Thoracic aorta (tissue), 2 donors: ENCODE measurements at regions not wholly inside any gene's neighbourhood (a gene's known extent, or its start where the extent isn't known, plus 50 kb on each side); places are given as distances from the start of the nearest gene placed in this dataset.

ENCODE experiments used
- ATAC-seq: fragments of 150-250 bp; one replicate; pipeline ENCODE4 v1.8.0; 2017; ENCODE audit warnings: low read depth; ENCODE audit not compliant: insufficient number of reproducible peaks, low FRiP score
- DNase-seq: peaks from one replicate; pipeline ENCODE4 v3.0.0-alpha.2; 2020; ENCODE audit warnings: low spot score
- H3K27ac ChIP-seq, 2 donors: fragments of 200-600 bp; sonication (generic); 1 replicate in 1 of 2; 2 replicates in 1 of 2; pipeline ENCODE4 v1.5.1; 2016; ENCODE audit warnings: mild to moderate bottlenecking in 2 of 2, moderate library complexity in 2 of 2
- H3K27me3 ChIP-seq: fragments of 200-600 bp; sonication (generic); replicated peaks from 2 replicates; pipeline ENCODE4 v1.6.0; 2016; ENCODE audit warnings: mild to moderate bottlenecking; ENCODE audit not compliant: insufficient read depth
- H3K36me3 ChIP-seq: fragments of 200-600 bp; sonication (generic); one replicate; pipeline ENCODE4 v1.5.1; 2016
- H3K4me1 ChIP-seq, 2 donors: fragments of 200-600 bp; sonication (generic); 1 replicate in 1 of 2; 2 replicates in 1 of 2; pipeline versions ENCODE4 v1.5.1 to v1.6.0; 2016; ENCODE audit warnings: low read depth in 2 of 2, mild to moderate bottlenecking in 1 of 2; ENCODE audit not compliant: control insufficient read depth in 1 of 2
- H3K4me3 ChIP-seq: fragments of 200-600 bp; sonication (generic); 2 replicates; pipeline ENCODE4 v1.5.1; 2016; ENCODE audit warnings: mild to moderate bottlenecking
- H3K9me3 ChIP-seq: fragments of 200-600 bp; sonication (generic); 2 replicates; pipeline ENCODE4 v1.5.1; 2016
- TF ChIP-seq, protein P1 (sequence below): fragments of 200-600 bp; sonication (generic); IDR thresholded peaks from one replicate; pipeline ENCODE4 v1.5.1; 2019; ENCODE audit warnings: antibody characterized with exemption

GRCh38 chr20:39381595-39381994 lies 419.5 kb downstream of the DHX35 start:
- Histone ChIP-seq H3K9me3 (no peaks in the 10 kb centered on the region), H3K27me3 (no peaks in the 10 kb centered on the region), H3K36me3 (no peaks in the 10 kb centered on the region), H3K4me3 (no peak overlapping the region), H3K27ac (no peak overlapping the region), H3K4me1 (no peaks in the 10 kb centered on the region)
- TF ChIP-seq, protein P1, sequence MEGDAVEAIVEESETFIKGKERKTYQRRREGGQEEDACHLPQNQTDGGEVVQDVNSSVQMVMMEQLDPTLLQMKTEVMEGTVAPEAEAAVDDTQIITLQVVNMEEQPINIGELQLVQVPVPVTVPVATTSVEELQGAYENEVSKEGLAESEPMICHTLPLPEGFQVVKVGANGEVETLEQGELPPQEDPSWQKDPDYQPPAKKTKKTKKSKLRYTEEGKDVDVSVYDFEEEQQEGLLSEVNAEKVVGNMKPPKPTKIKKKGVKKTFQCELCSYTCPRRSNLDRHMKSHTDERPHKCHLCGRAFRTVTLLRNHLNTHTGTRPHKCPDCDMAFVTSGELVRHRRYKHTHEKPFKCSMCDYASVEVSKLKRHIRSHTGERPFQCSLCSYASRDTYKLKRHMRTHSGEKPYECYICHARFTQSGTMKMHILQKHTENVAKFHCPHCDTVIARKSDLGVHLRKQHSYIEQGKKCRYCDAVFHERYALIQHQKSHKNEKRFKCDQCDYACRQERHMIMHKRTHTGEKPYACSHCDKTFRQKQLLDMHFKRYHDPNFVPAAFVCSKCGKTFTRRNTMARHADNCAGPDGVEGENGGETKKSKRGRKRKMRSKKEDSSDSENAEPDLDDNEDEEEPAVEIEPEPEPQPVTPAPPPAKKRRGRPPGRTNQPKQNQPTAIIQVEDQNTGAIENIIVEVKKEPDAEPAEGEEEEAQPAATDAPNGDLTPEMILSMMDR, result no peak
- DNase-seq, result no peak
- no peak for ATAC-seq

DNA sequence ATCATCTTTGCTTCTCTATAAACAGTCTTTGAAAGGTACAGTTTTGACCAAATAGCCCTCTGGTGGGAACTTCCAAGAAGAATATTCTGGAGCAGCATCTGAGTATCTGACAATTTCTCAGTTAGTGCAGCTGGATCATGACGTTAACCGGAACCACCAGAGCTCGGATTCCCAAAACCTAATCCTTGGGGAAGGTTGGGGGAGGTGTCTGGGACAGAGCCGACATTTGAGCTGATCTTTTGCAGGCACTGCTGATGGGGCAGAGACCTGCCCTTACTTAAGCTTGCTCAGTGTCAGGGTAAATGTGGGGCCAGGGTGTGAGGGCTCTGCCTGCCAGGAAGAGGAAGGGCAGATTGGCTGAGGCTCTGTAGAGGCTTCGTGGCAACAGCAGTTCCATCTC lies 416.6 kb downstream of the DHX35 start:
- ATAC-seq (no peak), DNase-seq (no peak)
- TF ChIP-seq, protein P1, result no peak
- Histone ChIP-seq H3K4me1 (no peaks in the 10 kb centered on the region), H3K9me3 (no peaks in the 10 kb centered on the region), H3K4me3 (no peak overlapping the region), H3K27me3 (no peaks in the 10 kb centered on the region), H3K36me3 (no peaks in the 10 kb centered on the region), H3K27ac (no peak overlapping the region)

DNA sequence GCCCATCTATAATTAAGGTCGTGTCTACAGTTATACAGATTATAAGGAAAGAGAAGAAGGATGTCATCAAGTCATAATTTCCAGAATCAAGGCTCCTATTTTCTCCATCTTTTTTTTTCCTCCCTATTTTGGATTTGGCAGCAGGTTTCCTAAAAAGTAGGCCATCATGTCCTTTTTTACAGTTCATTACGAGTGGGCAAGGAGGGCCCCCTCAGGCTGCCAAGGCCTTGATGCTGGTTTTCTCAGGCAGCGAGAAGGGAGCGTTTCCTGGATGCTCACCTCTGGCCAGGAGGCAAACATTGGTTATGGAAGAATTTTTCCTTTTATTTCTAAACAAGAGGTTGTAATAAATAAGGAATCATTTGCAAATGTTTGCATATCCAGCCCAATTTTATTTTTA lies 414.6 kb downstream of the DHX35 start:
- ATAC-seq (no peak), DNase-seq (no peak)
- TF ChIP-seq, protein P1, result no peak
- Histone ChIP-seq H3K4me3 (no peak overlapping the region), H3K9me3 (no peaks in the 10 kb centered on the region), H3K36me3 (no peaks in the 10 kb centered on the region), H3K27ac (no peak overlapping the region), H3K4me1 (no peaks in the 10 kb centered on the region), H3K27me3 (no peaks in the 10 kb centered on the region)

DNA sequence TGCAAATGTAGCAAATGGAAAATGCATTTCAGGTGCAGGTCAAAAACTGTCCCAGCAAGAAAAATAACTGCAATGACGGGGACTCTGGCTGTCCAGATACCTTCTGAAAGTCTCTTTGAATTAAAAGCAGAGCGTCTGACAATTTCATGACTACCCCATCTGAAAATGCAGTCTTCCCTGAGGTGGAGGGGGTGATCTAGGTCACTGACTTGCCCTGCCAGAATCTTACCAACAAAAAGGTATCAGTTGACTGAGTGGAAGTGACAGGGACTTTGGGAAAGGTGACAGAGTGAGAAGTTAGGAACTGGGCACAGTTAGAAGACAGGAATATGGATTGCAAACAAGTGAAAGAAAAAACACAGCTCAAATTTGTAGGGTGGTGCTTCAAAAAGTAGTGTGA lies 402.2 kb downstream of the DHX35 start:
- TF ChIP-seq, protein P1, result no peak
- Histone ChIP-seq H3K4me3 (no peak overlapping the region), H3K4me1 (no peaks in the 10 kb centered on the region), H3K27ac (no peak overlapping the region), H3K36me3 (no peaks in the 10 kb centered on the region), H3K27me3 (no peaks in the 10 kb centered on the region), H3K9me3 (no peaks in the 10 kb centered on the region)
- no peak for DNase-seq
- no peak for ATAC-seq

DNA sequence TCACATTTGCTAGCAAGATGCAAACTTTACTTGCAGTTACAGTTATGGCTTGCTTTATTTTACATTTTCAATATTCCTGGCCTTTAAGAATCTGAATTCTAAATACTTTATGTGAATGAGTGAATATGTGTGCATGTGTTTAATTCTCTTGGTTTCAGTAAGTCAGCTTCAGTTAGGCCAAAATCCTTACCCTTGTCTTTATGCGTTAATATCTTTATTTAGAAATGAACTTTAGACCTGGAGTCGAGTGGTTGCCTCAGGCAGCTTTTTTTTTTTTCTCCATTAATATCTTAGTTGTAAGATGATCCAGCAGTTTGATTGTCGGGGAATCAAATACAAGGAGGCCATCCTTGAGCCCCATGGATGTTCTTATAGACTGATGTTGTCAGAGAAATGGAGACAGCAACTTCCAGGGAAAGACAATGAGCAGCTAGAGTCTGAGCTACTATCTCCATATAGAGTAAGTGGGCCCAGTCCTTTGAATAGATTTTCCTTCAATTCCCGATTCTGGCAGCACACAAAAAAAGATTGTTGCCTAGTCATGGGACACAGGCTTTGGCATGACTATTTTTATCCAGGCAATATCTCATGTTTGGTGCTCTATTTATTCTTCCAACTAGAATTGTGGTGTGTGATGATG lies 398.0 kb downstream of the DHX35 start:
- DNase-seq, result no peak
- ATAC-seq, result no peak

More for the DNA sequence above, 398.0 kb downstream of the DHX35 start:
- Histone ChIP-seq H3K9me3 (no peaks in the 10 kb centered on the region), H3K27ac (no peak overlapping the region), H3K27me3 (no peaks in the 10 kb centered on the region), H3K4me3 (no peak overlapping the region), H3K36me3 (no peaks in the 10 kb centered on the region), H3K4me1 (no peaks in the 10 kb centered on the region)
- TF ChIP-seq, protein P1, result no peak
